Heart left ventricle (tissue), 16 donors: ENCODE measurements at regions not wholly inside any gene's neighbourhood (a gene's known extent, or its start where the extent isn't known, plus 50 kb on each side); places are given as distances from the start of the nearest gene placed in this dataset.

Experiments
- ATAC-seq, 4 donors: fragments of 200-7000 bp; cut with Tn5 transposase; one replicate each; pipeline ENCODE4 v1.9.1; 2020 to 2022; ENCODE audit warnings: moderate library complexity in 4 of 4, mild to moderate bottlenecking in 3 of 4, moderate number of reproducible peaks in 1 of 4
- DNase-seq, 5 donors: peaks; one replicate each; pipeline ENCODE4 v3.0.0-alpha.2; 2020
- H3K27ac ChIP-seq, 12 donors: fragments of 200-600 bp; sonication (generic) in 4 of 12; one replicate each; pipeline versions ENCODE4 v1.5.0 to v1.8.0; 2016 to 2022; ENCODE audit warnings: mild to moderate bottlenecking in 2 of 12
- H3K27me3 ChIP-seq, 9 donors: fragments of 200-600 bp; sonication (generic) in 2 of 9; one replicate each; pipeline versions ENCODE4 v1.5.1 to v1.8.0; 2016 to 2022; ENCODE audit warnings: mild to moderate bottlenecking in 3 of 9
- H3K36me3 ChIP-seq, 9 donors: fragments of 200-600 bp; sonication (generic) in 2 of 9; one replicate each; pipeline versions ENCODE4 v1.5.0 to v1.8.0; 2018 to 2022; ENCODE audit warnings: mild to moderate bottlenecking in 2 of 9
- H3K4me1 ChIP-seq, 12 donors: fragments of 200-600 bp; sonication (generic) in 4 of 12; one replicate each; pipeline versions ENCODE4 v1.5.0 to v1.8.0; 2016 to 2022; ENCODE audit warnings: mild to moderate bottlenecking in 3 of 12
- H3K4me3 ChIP-seq, 12 donors: fragments of 200-600 bp; sonication (generic) in 4 of 12; one replicate each; pipeline versions ENCODE4 v1.5.0 to v1.8.0; 2017 to 2022; ENCODE audit warnings: mild to moderate bottlenecking in 9 of 12, moderate library complexity in 4 of 12
- H3K9me3 ChIP-seq, 12 donors: fragments of 200-600 bp; sonication (generic) in 4 of 12; one replicate each; pipeline versions ENCODE4 v1.5.0 to v1.8.0; 2016 to 2022; ENCODE audit warnings: mild to moderate bottlenecking in 1 of 12
- POLR2A ChIP-seq, 2 donors: fragments of 450-650 bp; IDR thresholded peaks; one replicate each; pipeline ENCODE4 v1.6.1; 2017; ENCODE audit warnings: antibody characterized with exemption in 2 of 2, mild to moderate bottlenecking in 2 of 2, moderate library complexity in 2 of 2
- WGBS, 4 donors: extraction: QIAGEN DNeasy Blood & Tissue Kit in 2 of 4; methylation state at CpG; one replicate each; pipeline versions ENCODE4 v1.1.5 to v1.1.7; 2013 to 2018; 5-methylcytosine and 5-hydroxymethylcytosine counted together
- intact Hi-C, 10 donors: fragments of 100-400 bp; cut with DNase I; formaldehyde crosslinking; loops; one replicate each; pipeline versions ENCODE4 v1.11.1 to v1.14.2; 2022
- TF ChIP-seq, protein P1 (sequence below), 12 donors: fragments of 200-600 bp; sonication (generic) in 4 of 12; IDR thresholded peaks; one replicate each; pipeline versions ENCODE4 v1.5.0 to v1.8.0; 2018 to 2022; ENCODE audit warnings: antibody characterized with exemption in 12 of 12, mild to moderate bottlenecking in 5 of 12
- donor health status: ischemic (EF 13 %, LVEDD 7.1; RV severe dilation, severe dysfunction).
- donor health status: healthy with polysubstance abuse.
- donor health status: DM: no; HTN: yes; CAD: no.
- donor health status: DM: no; HTN: no; CAD: no.
- donor health status: ischemic (EF 25% LVEDD 6.9; RV normal size, moderate dysfunction).
- donor health status: ischemic (EF 25% LVEDD 5.7; RV mildly dilated, moderate dysfunction).
- donor health status: healthy.
- donor health status: DM: yes; HTN: yes; CAD: no.
- donor health status: ischemic (EF 35%, LVEDD 5.7; RV mildly dilated, moderate dysfunction).
- donor health status: nonischemic (EF 11% LVEDD 7.7; RV severe dilation, severe dysfunction).
- donor health status: DM: yes; HTN: yes; CAD: no.
- donor health status: PGD.
- donor health status: ischemic (EF 29% LVEDD 5.4; RV normal size, mild dysfunction).
- donor health status: nonischemic (EF 23%, LVEDD 6.1; RV moderate dilation, normal function).

GRCh38 chr18:24922491-24922890 is 429.5 kb downstream of the ZNF521 start:
- Histone ChIP-seq H3K9me3 (no peaks in the 10 kb centered on the region), H3K36me3 (no peaks in the 10 kb centered on the region), H3K4me1 (peaks cover 0 to 9% (median 0%) of the 10 kb centered on the region in 12 donors), H3K27ac (no peak overlapping the region), H3K27me3 (no peaks in the 10 kb centered on the region), H3K4me3 (no peak overlapping the region)
- ATAC-seq (no peak), DNase-seq (no peak)
- intact Hi-C loops: no loop called here
- TF ChIP-seq POLR2A (IDR thresholded peaks at IDR 0.05): no peak
- TF ChIP-seq, protein P1, sequence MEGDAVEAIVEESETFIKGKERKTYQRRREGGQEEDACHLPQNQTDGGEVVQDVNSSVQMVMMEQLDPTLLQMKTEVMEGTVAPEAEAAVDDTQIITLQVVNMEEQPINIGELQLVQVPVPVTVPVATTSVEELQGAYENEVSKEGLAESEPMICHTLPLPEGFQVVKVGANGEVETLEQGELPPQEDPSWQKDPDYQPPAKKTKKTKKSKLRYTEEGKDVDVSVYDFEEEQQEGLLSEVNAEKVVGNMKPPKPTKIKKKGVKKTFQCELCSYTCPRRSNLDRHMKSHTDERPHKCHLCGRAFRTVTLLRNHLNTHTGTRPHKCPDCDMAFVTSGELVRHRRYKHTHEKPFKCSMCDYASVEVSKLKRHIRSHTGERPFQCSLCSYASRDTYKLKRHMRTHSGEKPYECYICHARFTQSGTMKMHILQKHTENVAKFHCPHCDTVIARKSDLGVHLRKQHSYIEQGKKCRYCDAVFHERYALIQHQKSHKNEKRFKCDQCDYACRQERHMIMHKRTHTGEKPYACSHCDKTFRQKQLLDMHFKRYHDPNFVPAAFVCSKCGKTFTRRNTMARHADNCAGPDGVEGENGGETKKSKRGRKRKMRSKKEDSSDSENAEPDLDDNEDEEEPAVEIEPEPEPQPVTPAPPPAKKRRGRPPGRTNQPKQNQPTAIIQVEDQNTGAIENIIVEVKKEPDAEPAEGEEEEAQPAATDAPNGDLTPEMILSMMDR (IDR thresholded peaks at IDR 0.05): no peak
- 63 to 74% (median 70%) methylated on average over 4 of the region's 4 CpGs for WGBS, 4 donors

- Histone ChIP-seq H3K4me1 (peaks cover 0 to 4% (median 0%) of the 10 kb centered on the region in 12 donors), H3K4me3 (no peak overlapping the region), H3K27me3 (no peaks in the 10 kb centered on the region), H3K27ac (no peak overlapping the region), H3K9me3 (no peaks in the 10 kb centered on the region), H3K36me3 (no peaks in the 10 kb centered on the region)
- ATAC-seq (no peak), DNase-seq (no peak)
- no peak for TF ChIP-seq POLR2A (IDR thresholded peaks at IDR 0.05)
- TF ChIP-seq, protein P1 (IDR thresholded peaks at IDR 0.05): no peak
- 1 to 78% (median 26%) methylated on average over 1 of the region's 1 CpG for WGBS, 4 donors
- intact Hi-C loops: no loop called here
Observed at GRCh38 chr18:24923138-24923537, 428.8 kb downstream of the ZNF521 start.

DNA sequence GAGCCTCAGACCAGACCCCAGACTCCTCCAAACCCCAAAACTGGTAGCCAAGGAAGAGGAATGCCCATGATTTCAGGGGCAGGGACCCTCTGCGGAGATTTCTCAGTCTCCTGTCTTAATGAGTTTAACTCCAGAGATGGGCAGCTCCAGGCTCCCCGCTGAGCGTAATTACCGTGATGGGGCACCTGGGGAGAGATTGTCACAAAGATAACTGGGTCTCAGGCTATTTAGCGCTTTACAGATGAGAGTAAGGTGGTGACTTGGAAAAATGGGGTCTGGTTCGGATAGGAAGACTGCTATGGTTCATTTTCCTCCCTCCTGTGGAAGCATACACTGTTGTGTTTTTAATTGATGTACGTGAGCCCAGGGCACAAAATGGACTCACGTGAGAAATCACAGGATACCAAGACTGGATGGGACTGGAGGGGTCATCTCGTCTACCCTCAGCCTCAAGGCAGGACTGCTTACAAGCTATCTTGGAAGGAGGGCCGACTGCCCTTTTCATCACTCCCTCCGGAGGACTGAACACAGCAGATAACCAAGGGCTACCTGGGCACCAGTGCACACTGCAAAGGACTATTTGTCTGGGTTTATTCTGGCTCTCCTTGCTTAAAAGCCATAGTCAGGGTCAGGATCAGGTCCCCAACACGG is 427.8 kb downstream of the ZNF521 start:
- no peaks in the 10 kb centered on the region for H3K36me3 ChIP-seq
- no peaks in the 10 kb centered on the region for H3K27me3 ChIP-seq
- TF ChIP-seq, protein P1 (IDR thresholded peaks at IDR 0.05): no peak
- TF ChIP-seq POLR2A (IDR thresholded peaks at IDR 0.05): no peak
- ATAC-seq: no peak
- no peak overlapping the region for H3K4me3 ChIP-seq
- DNase-seq: no peak
- H3K4me1 ChIP-seq: no peaks in the 10 kb centered on the region
- H3K27ac ChIP-seq: no peak overlapping the region
- WGBS, 4 donors: 89 to 91% (median 90%) methylated on average over 12 of the region's 12 CpGs
- no peaks in the 10 kb centered on the region for H3K9me3 ChIP-seq
- intact Hi-C loops: no loop called here

DNA sequence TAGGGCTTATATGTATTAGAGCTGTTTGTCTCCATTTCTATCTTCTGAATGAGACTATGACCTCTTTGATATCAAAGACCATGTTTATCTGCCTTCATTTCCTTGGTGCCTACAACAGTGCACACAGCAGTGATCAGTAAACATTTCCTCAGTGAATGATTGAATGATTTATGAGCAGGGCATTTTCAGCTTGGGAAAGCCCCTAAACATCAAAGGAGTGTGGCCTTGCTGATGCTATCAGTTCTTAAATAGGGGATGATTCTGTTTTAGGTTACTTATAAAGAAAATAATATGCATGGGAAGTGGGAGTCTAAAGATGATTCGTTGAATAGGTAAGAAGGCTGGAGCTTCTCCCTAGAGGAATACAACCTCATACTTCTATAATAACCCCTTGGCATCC is 425.3 kb downstream of the ZNF521 start:
- no peaks in the 10 kb centered on the region for H3K27me3 ChIP-seq
- H3K4me1 ChIP-seq: no peaks in the 10 kb centered on the region
- H3K27ac ChIP-seq: no peak overlapping the region
- no peaks in the 10 kb centered on the region for H3K36me3 ChIP-seq
- intact Hi-C loops: no loop called here
- DNase-seq (no peak), ATAC-seq (no peak)
- no peak overlapping the region for H3K4me3 ChIP-seq
- 77 to 85% (median 84%) methylated on average over 1 of the region's 1 CpG for WGBS, 4 donors
- no peaks in the 10 kb centered on the region for H3K9me3 ChIP-seq
- TF ChIP-seq, protein P1 (IDR thresholded peaks at IDR 0.05): no peak
- TF ChIP-seq POLR2A (IDR thresholded peaks at IDR 0.05): no peak
